ENCODE measurements at regions not wholly inside any gene's neighbourhood (a gene's known extent, or its start where the extent isn't known, plus 50 kb on each side); places are given as distances from the start of the nearest gene placed in this dataset.

GRCh38 chr12:75852143-75852542 lies 179.4 kb downstream of the PHLDA1 start:
- ATAC-seq = no peak
- intact Hi-C loops (cut with DNase I) = no loop called here

GRCh38 chr12:75850721-75851462 lies 180.7 kb downstream of the PHLDA1 start:
- intact Hi-C loops (cut with DNase I) = no loop called here
- ATAC-seq = no peak
- DNase-seq (ENCODE audit: missing footprints) = no peak

More at GRCh38 chr12:75852143-75852542, 179.4 kb downstream of the PHLDA1 start:
- DNase-seq (ENCODE audit: missing footprints) = no peak

DNA sequence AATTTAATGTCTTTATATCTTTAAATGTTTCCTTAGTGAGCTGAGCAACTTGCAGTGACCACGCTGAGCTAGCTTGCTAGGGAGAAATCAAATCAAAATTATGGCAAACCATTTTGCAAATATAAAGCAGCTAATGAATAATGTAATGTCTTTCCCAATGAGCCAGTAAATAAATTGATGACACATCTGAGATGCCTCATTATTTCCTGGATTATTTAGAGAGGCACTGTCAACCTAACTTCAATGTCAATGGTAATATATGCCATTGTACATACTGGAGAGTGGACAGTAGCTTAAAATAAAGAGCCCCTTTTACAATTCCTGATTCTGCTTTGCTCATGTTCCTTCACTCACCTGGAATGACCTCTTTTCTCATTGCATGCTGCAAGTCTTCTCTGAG lies 182.6 kb downstream of the PHLDA1 start:
- intact Hi-C loops (cut with DNase I) = loop anchor here (5.0 kb wide), 1 partner anchor 58 kb away; no protein-coding TSS in a partner anchor
- ATAC-seq (no peak), DNase-seq (ENCODE audit: missing footprints) (no peak)

- intact Hi-C loops (cut with DNase I) = loop anchor here (5.0 kb wide), 1 partner anchor 59 kb away; no protein-coding TSS in a partner anchor
- DNase-seq (ENCODE audit: missing footprints) = no peak
- ATAC-seq = no peak
Observed at GRCh38 chr12:75848431-75848925, 183.1 kb downstream of the PHLDA1 start.

- intact Hi-C loops (cut with DNase I) = loop anchor here (5.0 kb wide), 1 partner anchor 61 kb away; no protein-coding TSS in a partner anchor
- ATAC-seq (no peak), DNase-seq (ENCODE audit: missing footprints) (no peak)
Observed at GRCh38 chr12:75846102-75846501, 185.5 kb downstream of the PHLDA1 start.

GRCh38 chr12:75844985-75845384 lies 186.6 kb downstream of the PHLDA1 start:
- ATAC-seq (peak; percentile 56), DNase-seq (ENCODE audit: missing footprints) (no peak)
- intact Hi-C loops (cut with DNase I) = loop anchor here (5.0 kb wide), 1 partner anchor 62 kb away; no protein-coding TSS in a partner anchor

DNA sequence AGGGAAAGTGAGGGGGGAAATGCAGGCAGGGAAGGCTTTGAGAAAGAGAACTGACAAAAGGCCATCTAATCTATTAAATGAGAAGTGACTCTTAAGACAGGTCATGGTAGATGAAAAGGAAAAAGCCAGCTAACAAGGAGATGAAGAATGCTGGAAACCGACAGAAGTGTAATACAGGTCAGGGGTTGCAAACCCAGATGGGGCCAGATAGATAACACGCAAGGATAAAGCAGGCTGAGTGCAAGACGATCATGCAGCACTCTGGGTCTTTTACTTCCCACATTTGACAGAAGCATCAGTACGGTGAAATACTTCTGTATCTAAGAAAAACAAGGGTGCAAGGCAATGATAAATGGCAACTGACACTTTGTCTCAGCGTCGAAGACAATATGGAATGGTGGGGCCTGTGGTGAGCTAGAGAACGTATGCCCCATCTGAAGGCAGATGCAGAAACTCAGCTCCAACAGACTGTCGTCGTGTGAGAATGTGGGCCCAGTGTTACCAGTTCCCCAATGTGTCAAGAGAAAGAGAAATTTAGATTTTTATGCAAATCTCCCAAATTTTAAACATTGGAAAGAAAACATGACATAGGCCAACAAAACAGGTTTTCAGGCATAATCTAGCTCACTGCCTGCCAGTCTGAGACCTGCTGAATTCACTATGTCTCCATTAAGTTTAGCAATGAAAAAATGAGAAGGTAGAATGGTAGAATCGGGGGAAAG lies 187.4 kb downstream of the PHLDA1 start:
- ATAC-seq = no peak
- DNase-seq (ENCODE audit: missing footprints) = no peak
- intact Hi-C loops (cut with DNase I) = no loop called here

DNA sequence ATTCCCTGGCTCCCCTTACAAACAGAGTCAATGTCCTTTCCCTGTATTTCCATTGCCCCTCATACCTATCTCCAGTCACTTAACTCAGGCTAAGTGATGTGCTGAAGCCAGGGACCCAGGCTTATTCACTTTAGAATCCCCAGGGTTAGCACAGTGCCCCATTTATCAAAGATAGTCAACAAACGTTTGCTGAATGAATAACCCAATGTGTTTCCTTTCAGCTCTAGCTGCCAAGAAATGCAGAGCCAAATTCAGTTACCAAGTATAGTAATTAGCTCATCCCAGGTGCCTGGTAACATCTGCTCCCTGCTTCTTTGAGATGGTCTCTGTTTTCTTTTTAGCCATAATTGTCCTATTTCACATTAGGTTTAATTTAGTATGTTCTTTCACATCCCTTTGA lies 189.5 kb downstream of the PHLDA1 start:
- intact Hi-C loops (cut with DNase I) = no loop called here
- no peak for DNase-seq (ENCODE audit: missing footprints)
- no peak for ATAC-seq

GRCh38 chr12:75840994-75841355 lies 190.6 kb downstream of the PHLDA1 start:
- no peak for DNase-seq (ENCODE audit: missing footprints)
- intact Hi-C loops (cut with DNase I) = no loop called here
- no peak for ATAC-seq

DNA sequence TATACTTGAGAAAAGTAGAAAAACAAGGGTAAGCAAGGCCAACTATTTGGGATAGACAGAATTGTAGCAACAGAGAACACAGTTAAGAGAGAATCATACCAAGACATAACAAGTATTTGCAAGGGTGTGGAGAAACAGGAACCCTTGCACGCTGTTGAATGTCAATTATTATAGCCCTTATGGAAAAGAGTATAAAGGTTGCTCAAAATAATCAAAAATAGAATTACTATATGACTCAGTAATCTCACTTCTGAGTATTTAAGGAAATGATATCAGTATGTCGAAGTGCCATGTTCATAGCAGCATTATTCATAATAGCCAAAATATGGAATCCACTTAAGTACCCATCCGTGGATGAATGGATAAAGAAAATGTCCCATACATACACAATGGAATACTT lies 193.3 kb downstream of the PHLDA1 start:
- intact Hi-C loops (cut with DNase I) = no loop called here
- no peak for DNase-seq (ENCODE audit: missing footprints)
- ATAC-seq = no peak

- ATAC-seq = peak; percentile 70
- intact Hi-C loops (cut with DNase I) = no loop called here
- DNase-seq (ENCODE audit: missing footprints) = peak; percentile 69
Observed at GRCh38 chr12:75837700-75838099, 193.9 kb downstream of the PHLDA1 start.

DNA sequence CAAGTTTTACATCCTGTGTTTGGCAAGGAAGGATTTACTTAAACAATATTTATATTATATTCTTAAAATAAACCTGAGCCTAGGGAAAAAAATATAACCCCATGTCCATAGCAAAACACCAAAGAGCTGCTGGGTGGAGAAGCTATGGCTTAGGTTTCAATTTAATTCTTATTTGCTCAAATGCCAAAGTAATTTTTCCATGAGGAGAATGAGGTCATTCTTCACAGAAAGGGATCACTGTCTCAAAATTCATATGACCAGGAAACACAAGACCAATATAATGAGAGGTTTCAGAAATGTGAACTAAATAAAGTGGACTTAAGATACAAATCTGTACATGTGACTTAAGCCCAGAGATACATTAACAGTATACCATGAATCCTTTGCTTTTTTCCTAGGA lies 195.0 kb downstream of the PHLDA1 start:
- peak; percentile 46 for ATAC-seq
- DNase-seq (ENCODE audit: missing footprints) = no peak
- intact Hi-C loops (cut with DNase I) = no loop called here

- ATAC-seq (no peak), DNase-seq (ENCODE audit: missing footprints) (no peak)
- intact Hi-C loops (cut with DNase I) = no loop called here
Observed at GRCh38 chr12:75834591-75834990, 197.0 kb downstream of the PHLDA1 start.

DNA sequence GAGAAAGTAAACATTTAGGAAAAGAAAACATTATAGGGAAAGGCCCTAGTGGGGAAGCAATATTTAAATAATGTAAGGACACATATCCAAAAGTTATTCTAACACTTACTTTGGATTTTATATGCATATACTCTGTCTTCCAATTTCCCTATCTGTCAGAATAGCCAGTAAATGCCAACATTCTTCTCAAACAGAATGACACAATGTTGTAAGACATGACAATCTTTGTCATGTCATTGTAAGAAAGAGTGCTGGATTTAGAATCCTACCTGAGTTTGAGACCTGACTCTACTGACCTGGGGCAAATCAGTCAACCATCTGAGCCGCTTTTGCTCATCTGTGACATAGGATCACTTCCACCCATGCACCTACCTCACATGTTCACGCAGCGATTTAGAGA lies 198.3 kb downstream of the PHLDA1 start:
- intact Hi-C loops (cut with DNase I) = no loop called here
- ATAC-seq = no peak
- no peak for DNase-seq (ENCODE audit: missing footprints)

DNA sequence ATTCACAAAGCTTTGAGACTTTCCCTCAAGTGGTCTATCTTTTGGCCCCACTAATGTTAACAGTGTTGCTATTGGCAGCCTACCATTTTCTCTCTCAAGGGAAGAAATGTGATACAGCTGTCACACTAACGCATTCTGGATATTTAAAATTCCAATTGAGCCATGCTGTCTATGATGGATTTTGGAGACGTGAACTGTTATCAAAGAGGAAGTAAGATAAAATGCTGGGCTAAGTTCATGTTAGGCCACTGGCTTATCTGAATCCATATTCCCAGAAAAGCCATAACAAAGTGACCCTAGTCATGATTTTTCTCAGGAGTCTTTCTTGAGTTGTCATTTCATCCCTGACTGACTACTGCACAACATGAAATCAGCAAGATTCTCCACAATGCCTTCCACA lies 200.2 kb downstream of the PHLDA1 start:
- peak; percentile 60 for ATAC-seq
- DNase-seq (ENCODE audit: missing footprints) = no peak
- intact Hi-C loops (cut with DNase I) = no loop called here

GRCh38 chr12:75827061-75827460 lies 204.5 kb downstream of the PHLDA1 start:
- DNase-seq (ENCODE audit: missing footprints) (no peak), ATAC-seq (no peak)
- intact Hi-C loops (cut with DNase I) = no loop called here

- ATAC-seq = no peak
- intact Hi-C loops (cut with DNase I) = no loop called here
- no peak for DNase-seq (ENCODE audit: missing footprints)
Observed at GRCh38 chr12:75825686-75826085, 205.9 kb downstream of the PHLDA1 start.

DNA sequence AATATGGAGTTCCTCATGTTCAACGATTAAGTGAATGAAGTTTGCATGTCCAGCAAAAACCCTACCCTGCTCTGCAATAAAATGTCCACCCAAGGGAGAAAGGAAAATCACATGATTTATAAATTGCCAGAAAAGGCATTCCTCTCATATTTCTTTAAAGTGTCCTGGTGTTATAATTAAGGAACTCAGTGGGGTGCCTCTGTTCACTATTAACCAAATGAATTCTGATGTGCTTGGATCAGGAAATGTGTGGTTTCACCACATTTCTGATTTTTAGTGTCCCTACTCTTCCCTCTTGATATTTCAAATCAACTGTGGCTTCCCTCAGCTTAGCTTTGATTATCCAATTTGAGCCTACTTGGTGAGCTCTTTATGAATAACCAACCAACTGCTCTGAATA lies 208.1 kb downstream of the PHLDA1 start:
- no peak for ATAC-seq
- intact Hi-C loops (cut with DNase I) = no loop called here

DNA sequence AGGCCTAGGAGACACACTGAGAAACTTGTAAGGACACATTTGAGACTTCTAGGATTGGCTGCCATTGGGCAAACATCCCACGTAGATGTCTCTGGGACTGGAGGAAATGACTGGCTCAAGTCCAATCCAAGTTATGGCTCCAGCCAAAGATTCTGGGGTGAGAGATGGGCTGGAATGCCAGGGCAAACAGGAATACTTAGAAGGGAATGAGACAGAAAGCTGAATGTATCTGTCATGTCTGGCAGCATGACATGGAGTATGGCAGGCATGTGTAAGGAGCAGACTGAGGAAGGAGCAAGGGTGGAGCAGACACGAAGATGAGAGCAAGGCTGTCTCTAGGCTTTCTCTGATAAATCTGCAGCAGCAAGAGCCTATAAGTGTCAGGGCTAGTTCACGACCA lies 209.2 kb downstream of the PHLDA1 start:
- intact Hi-C loops (cut with DNase I) = no loop called here
- ATAC-seq (no peak), DNase-seq (ENCODE audit: missing footprints) (no peak)

More for the DNA sequence above, 208.1 kb downstream of the PHLDA1 start:
- no peak for DNase-seq (ENCODE audit: missing footprints)

Measured in Right ventricle myocardium inferior (tissue), 1 donor.